Upper lobe of left lung (tissue), 6 donors: ENCODE measurements at regions not wholly inside any gene's neighbourhood (a gene's known extent, or its start where the extent isn't known, plus 50 kb on each side); places are given as distances from the start of the nearest gene placed in this dataset.

ENCODE experiments used
- ATAC-seq, 2 donors: fragments of 200-7000 bp; cut with Tn5 transposase; one replicate each; pipeline ENCODE4 v1.9.1; 2022; ENCODE audit warnings: mild to moderate bottlenecking in 2 of 2, moderate library complexity in 2 of 2; ENCODE audit not compliant: low FRiP score in 2 of 2
- DNase-seq, 2 donors: peaks; one replicate each; pipeline ENCODE4 v3.0.0-alpha.2; 2019 to 2020
- H3K27ac ChIP-seq, 4 donors: fragments of 200-600 bp; sonication (generic); one replicate each; pipeline ENCODE4 v1.5.1; 2016 to 2019
- H3K27me3 ChIP-seq, 4 donors: fragments of 200-600 bp; sonication (generic); one replicate each; pipeline ENCODE4 v1.5.1; 2017 to 2019
- H3K36me3 ChIP-seq, 4 donors: fragments of 200-600 bp; sonication (generic); one replicate each; pipeline ENCODE4 v1.5.1; 2016 to 2019
- H3K4me1 ChIP-seq, 4 donors: fragments of 200-600 bp; sonication (generic); one replicate each; pipeline ENCODE4 v1.5.1; 2018 to 2019
- H3K4me3 ChIP-seq, 4 donors: fragments of 200-600 bp; sonication (generic); one replicate each; pipeline ENCODE4 v1.5.1; 2017 to 2019; ENCODE audit warnings: mild to moderate bottlenecking in 2 of 4, moderate library complexity in 1 of 4
- H3K9me3 ChIP-seq, 4 donors: fragments of 200-600 bp; sonication (generic); one replicate each; pipeline ENCODE4 v1.5.1; 2018 to 2019
- EP300 ChIP-seq, 4 donors: sonication (generic); formaldehyde crosslinking; IDR thresholded peaks; one replicate each; pipeline ENCODE4 v1.5.1; 2017; ENCODE audit warnings: antibody characterized with exemption in 4 of 4, control low read depth in 2 of 4
- POLR2A ChIP-seq, 4 donors: fragments of 450-650 bp; IDR thresholded peaks; one replicate each; pipeline ENCODE4 v1.5.1; 2016 to 2017; ENCODE audit warnings: antibody characterized with exemption in 4 of 4, mild to moderate bottlenecking in 2 of 4
- POLR2AphosphoS5 ChIP-seq, 2 donors: sonication (generic); formaldehyde crosslinking; IDR thresholded peaks; one replicate each; pipeline ENCODE4 v1.5.1; 2017; ENCODE audit warnings: antibody characterized with exemption in 2 of 2
- WGBS, 2 donors: methylation state at CpG; one replicate each; pipeline ENCODE4 v1.1.5; 2017 to 2018; 5-methylcytosine and 5-hydroxymethylcytosine counted together
- TF ChIP-seq, protein P1 (sequence below), 6 experiments: fragments of 450-650 bp in 4 of 6; fragments of 200-600 bp in 2 of 6; sonication (generic) in 2 of 6; IDR thresholded peaks; one replicate each; pipeline ENCODE4 v1.5.1; 2016 to 2019; ENCODE audit warnings: antibody characterized with exemption in 6 of 6
- donor health status: DM: no; HTN: no; CAD: no; lungs with moderate emphysema.
- donor health status: DM: no; HTN: yes; CAD: no; lungs with severe emphysema.

DNA sequence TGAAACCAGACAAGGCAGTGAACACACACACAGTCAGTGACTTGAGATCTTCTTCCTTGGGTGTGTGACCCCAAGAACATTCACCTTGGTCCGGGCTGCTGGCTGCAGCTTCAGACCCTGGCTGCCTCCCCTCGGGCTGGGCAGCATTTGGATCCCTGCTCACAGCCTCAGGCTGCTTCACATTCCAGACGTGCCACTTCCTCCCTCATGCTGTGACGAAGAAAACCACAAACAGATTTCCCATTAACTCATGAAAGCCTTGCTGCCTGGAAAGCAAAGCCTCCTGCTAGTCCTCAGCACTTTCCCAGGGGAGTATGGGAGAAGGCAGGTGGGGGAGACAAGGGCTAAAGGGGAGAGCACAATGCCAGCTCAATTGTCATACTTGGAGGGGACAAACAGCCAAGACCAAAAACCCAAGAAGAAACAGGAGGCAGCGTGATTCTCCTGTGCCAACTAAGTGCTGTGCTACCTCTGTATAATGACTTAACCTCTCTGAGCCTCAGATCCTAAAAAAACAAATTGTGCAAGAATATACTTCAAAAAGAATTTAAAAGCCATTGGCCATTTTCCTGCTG lies 594.6 kb upstream of the BRINP1 start:
- Histone ChIP-seq H3K36me3 (no peaks in the 10 kb centered on the region), H3K27me3 (no peaks in the 10 kb centered on the region), H3K4me3 (no peak overlapping the region), H3K9me3 (no peaks in the 10 kb centered on the region), H3K4me1 (peaks cover 15 to 24% (median 18%) of the 10 kb centered on the region in 4 donors), H3K27ac (peak overlapping the region in 2 of 4 donors; percentile 16 to 23)
- DNase-seq = peak; percentile 11 to 31
- WGBS, 2 donors = 19 to 64% methylated on average over 1 to 5 of the region's 5 CpGs
- TF ChIP-seq, protein P1, sequence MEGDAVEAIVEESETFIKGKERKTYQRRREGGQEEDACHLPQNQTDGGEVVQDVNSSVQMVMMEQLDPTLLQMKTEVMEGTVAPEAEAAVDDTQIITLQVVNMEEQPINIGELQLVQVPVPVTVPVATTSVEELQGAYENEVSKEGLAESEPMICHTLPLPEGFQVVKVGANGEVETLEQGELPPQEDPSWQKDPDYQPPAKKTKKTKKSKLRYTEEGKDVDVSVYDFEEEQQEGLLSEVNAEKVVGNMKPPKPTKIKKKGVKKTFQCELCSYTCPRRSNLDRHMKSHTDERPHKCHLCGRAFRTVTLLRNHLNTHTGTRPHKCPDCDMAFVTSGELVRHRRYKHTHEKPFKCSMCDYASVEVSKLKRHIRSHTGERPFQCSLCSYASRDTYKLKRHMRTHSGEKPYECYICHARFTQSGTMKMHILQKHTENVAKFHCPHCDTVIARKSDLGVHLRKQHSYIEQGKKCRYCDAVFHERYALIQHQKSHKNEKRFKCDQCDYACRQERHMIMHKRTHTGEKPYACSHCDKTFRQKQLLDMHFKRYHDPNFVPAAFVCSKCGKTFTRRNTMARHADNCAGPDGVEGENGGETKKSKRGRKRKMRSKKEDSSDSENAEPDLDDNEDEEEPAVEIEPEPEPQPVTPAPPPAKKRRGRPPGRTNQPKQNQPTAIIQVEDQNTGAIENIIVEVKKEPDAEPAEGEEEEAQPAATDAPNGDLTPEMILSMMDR (IDR thresholded peaks at IDR 0.05) = no peak
- TF ChIP-seq POLR2A (IDR thresholded peaks at IDR 0.05) = peak in 1 of 4 donors; percentile 29
- TF ChIP-seq EP300 (IDR thresholded peaks at IDR 0.05) = no peak
- peak in 1 of 2 donors; percentile 18 for TF ChIP-seq POLR2AphosphoS5 (IDR thresholded peaks at IDR 0.05)
- peak; percentile 58 to 76 for ATAC-seq

DNA sequence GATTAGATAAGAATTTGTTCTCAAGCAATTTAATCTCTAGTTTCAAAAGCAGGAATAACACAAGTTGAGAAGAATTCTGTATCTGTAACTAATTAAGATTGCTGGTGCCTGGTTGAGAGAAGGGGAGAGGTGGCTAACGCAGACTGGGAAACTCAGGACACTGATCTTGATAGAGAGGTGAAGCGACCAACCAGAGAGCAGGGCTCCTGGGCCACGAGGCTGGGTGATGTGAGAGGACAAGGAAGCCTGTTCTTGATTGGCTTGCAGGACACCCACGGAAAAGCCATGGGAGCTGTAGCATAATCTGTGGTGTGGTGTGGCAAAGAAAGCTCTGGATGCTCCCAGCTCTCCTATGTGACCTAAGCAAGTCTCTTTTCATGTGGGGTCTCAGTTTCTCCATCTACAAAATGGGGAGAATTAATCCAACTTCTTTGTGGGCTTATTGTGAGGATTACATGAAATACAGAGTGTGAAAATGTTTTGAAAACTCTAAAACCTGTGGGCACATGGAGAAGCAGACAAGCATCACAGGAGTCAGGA lies 594.1 kb upstream of the BRINP1 start:
- peak in 1 of 2 donors; percentile 25 for DNase-seq
- no peak overlapping the region for H3K4me3 ChIP-seq
- WGBS, 2 donors = 46 to 56% methylated on average over 4 of the region's 4 CpGs

DNA sequence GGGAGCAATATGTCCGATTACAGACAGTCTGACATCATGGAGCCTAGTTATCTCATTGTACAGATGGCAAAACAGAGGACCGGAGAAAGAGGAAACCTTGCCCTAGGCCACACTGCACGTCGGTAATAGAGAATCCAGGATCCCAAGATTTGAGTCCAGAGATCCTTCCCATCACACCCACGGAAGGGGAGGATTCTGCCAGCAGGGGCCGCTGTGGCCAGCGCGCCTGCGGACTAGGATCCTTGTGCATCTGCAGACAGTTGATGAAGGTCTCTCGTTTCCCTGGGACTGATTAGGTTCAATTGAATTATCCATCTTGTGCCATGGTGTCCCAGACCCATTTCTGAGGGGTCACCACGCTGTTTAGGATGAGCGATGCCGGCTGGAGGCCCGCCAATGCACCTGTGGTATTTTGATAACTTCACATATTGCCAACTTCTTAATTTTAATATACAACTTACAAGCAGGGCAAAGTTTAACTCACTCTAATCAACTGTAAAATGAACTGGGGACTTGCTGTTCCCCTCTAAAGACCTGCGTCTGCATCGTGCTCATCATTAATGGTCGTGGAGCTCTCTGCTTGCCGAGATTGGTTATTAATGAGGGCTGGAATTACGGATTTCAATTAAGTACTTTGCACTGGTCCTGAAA lies 592.7 kb upstream of the BRINP1 start:
- Histone ChIP-seq H3K36me3 (no peaks in the 10 kb centered on the region), H3K27me3 (no peaks in the 10 kb centered on the region), H3K4me1 (peaks cover 11 to 12% (median 11%) of the 10 kb centered on the region in 4 donors), H3K27ac (no peak overlapping the region), H3K4me3 (no peak overlapping the region), H3K9me3 (no peaks in the 10 kb centered on the region)
- DNase-seq (peak; percentile 39 to 91), ATAC-seq (peak in 1 of 2 donors; percentile 51)
- TF ChIP-seq POLR2A (IDR thresholded peaks at IDR 0.05) = no peak
- TF ChIP-seq, protein P1 (IDR thresholded peaks at IDR 0.05) = peak in 5 of 6 experiments; percentile 6 to 43 (median 41)
- WGBS, 2 donors = 51 to 62% methylated on average over 13 to 19 of the region's 19 CpGs

More for the DNA sequence above, 594.1 kb upstream of the BRINP1 start:
- Histone ChIP-seq H3K27ac (peak overlapping the region in 2 of 4 donors; percentile 16 to 23), H3K4me1 (peaks cover 12 to 18% (median 13%) of the 10 kb centered on the region in 4 donors), H3K36me3 (no peaks in the 10 kb centered on the region), H3K9me3 (no peaks in the 10 kb centered on the region), H3K27me3 (no peaks in the 10 kb centered on the region)
- TF ChIP-seq POLR2A (IDR thresholded peaks at IDR 0.05) (no peak), POLR2AphosphoS5 (IDR thresholded peaks at IDR 0.05) (no peak), EP300 (IDR thresholded peaks at IDR 0.05) (no peak)
- TF ChIP-seq, protein P1 (IDR thresholded peaks at IDR 0.05) = no peak
- ATAC-seq = peak; percentile 44 to 59

DNA sequence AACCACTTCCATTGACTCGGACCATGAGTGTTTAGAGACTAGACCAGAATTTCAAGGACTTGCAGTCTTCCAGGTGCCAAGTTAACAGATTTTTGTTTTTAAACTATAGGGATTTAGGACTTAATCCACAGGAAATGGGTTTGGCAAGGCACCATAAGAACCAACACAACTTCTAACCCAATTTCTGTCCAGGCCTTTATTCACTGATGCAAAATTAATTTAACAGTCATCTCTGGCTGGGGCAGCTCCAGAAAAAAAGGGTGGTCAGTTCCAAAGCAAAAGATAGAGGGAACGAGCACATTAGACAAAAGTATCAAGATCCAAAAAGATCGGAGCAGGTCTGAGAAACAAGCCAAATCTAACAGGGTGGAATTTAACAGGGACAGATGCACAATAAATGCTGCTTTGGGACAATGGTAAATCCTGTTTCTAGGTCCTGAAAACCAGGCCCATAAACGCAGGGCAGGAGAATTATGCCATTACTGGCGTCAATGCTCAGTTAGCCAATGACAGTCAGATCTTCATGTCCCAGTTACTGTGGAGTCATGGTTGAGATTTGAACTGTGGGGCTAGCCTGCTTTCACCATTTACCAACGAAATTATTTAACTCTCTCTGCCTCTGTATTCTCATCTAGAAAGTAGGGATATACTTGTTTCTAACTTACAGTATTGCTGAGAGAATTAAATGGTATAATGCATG lies 590.8 kb upstream of the BRINP1 start:
- Histone ChIP-seq H3K27ac (no peak overlapping the region), H3K9me3 (no peaks in the 10 kb centered on the region), H3K4me1 (peaks cover 11 to 16% (median 12%) of the 10 kb centered on the region in 4 donors), H3K36me3 (no peaks in the 10 kb centered on the region), H3K4me3 (no peak overlapping the region), H3K27me3 (no peaks in the 10 kb centered on the region)
- TF ChIP-seq POLR2A (IDR thresholded peaks at IDR 0.05) (no peak), POLR2AphosphoS5 (IDR thresholded peaks at IDR 0.05) (no peak), EP300 (IDR thresholded peaks at IDR 0.05) (no peak)
- TF ChIP-seq, protein P1 (IDR thresholded peaks at IDR 0.05) = no peak
- DNase-seq (no peak), ATAC-seq (no peak)
- 72 to 83% methylated on average over 6 of the region's 6 CpGs for WGBS, 2 donors
